Osteoblast (primary cell): ENCODE measurements at regions not wholly inside any gene's neighbourhood (a gene's known extent, or its start where the extent isn't known, plus 50 kb on each side); places are given as distances from the start of the nearest gene placed in this dataset.

ENCODE experiments used
- DNase-seq: peaks from one replicate; pipeline ENCODE4 v3.0.0; 2011; ENCODE audit warnings: low spot score, mixed read lengths; ENCODE audit not compliant: insufficient read length; ENCODE audit errors: missing footprints
- H2AFZ ChIP-seq: 2 replicates; pipeline ENCODE4 v1.6.0; 2011; ENCODE audit warnings: mild to moderate bottlenecking, low read length
- H3K27ac ChIP-seq: 2 replicates; pipeline ENCODE4 v1.5.1; 2011; ENCODE audit warnings: mild to moderate bottlenecking, low read depth, low read length, moderate library complexity
- H3K27me3 ChIP-seq: 2 replicates; pipeline ENCODE4 v1.6.0; 2012; ENCODE audit warnings: mild to moderate bottlenecking, control low read depth, inconsistent platforms, low read length, moderate library complexity; ENCODE audit not compliant: insufficient read depth
- H3K36me3 ChIP-seq: 2 replicates; pipeline ENCODE4 v1.5.1; 2011; ENCODE audit warnings: mild to moderate bottlenecking, low read length, control low read depth, moderate library complexity; ENCODE audit not compliant: insufficient read depth
- H3K4me1 ChIP-seq: 2 replicates; pipeline ENCODE4 v1.5.1; 2011; ENCODE audit warnings: mild to moderate bottlenecking, low read length, control low read depth, moderate library complexity; ENCODE audit not compliant: insufficient read depth
- H3K4me2 ChIP-seq: 2 replicates; pipeline ENCODE4 v1.6.0; 2011; ENCODE audit warnings: mild to moderate bottlenecking, low read length; ENCODE audit not compliant: insufficient read depth
- H3K4me3 ChIP-seq: fragments of 200-600 bp; sonication (generic); 3 replicates; pipeline ENCODE4 v1.5.1; 2012; ENCODE audit warnings: mild to moderate bottlenecking, low read length, inconsistent platforms; ENCODE audit not compliant: insufficient read depth
- H3K79me2 ChIP-seq: 2 replicates; pipeline ENCODE4 v1.6.0; 2012; ENCODE audit warnings: mild to moderate bottlenecking, low read length, control low read depth, inconsistent platforms; ENCODE audit not compliant: insufficient read depth
- H3K9me3 ChIP-seq: 2 replicates; pipeline ENCODE4 v1.5.1; 2011; ENCODE audit warnings: low read depth, low read length, control low read depth
- H4K20me1 ChIP-seq: 2 replicates; pipeline ENCODE4 v1.6.0; 2012; ENCODE audit warnings: mild to moderate bottlenecking, low read length, control low read depth; ENCODE audit not compliant: insufficient read depth
- CTCF ChIP-seq: IDR thresholded peaks from 2 replicates; pipeline ENCODE4 v1.5.1; 2011; ENCODE audit warnings: mild to moderate bottlenecking, low read depth, low read length, moderate library complexity; ENCODE audit errors: extremely low read depth

- DNase-seq = no peak
- Histone ChIP-seq H4K20me1 (no peaks in the 10 kb centered on the region), H3K79me2 (no peaks in the 10 kb centered on the region), H3K27ac (no peak overlapping the region), H3K4me2 (no peak overlapping the region), H3K4me3 (no peak overlapping the region), H3K36me3 (no peaks in the 10 kb centered on the region), H3K4me1 (no peaks in the 10 kb centered on the region), H2AFZ (no peak overlapping the region), H3K27me3 (no peaks in the 10 kb centered on the region), H3K9me3 (no peaks in the 10 kb centered on the region)
- no peak for TF ChIP-seq CTCF
Observed at GRCh38 chr7:57198801-57199200, 66.6 kb upstream of the ZNF479 start.

- H3K27me3 ChIP-seq = no peaks in the 10 kb centered on the region
- DNase-seq = no peak
- no peak for TF ChIP-seq CTCF
Observed at GRCh38 chr7:57199252-57199651, 67.0 kb upstream of the ZNF479 start.

GRCh38 chr7:57201021-57201894 is 69.0 kb upstream of the ZNF479 start:
- no peak for TF ChIP-seq CTCF
- no peaks in the 10 kb centered on the region for H3K27me3 ChIP-seq
- H3K4me2 ChIP-seq = no peak overlapping the region
- no peaks in the 10 kb centered on the region for H4K20me1 ChIP-seq
- H3K9me3 ChIP-seq = no peaks in the 10 kb centered on the region
- no peaks in the 10 kb centered on the region for H3K79me2 ChIP-seq
- no peaks in the 10 kb centered on the region for H3K4me1 ChIP-seq
- no peak overlapping the region for H3K4me3 ChIP-seq
- H3K36me3 ChIP-seq = no peaks in the 10 kb centered on the region
- no peak for DNase-seq
- H3K27ac ChIP-seq = no peak overlapping the region
- H2AFZ ChIP-seq = no peak overlapping the region

More at GRCh38 chr7:57199252-57199651, 67.0 kb upstream of the ZNF479 start:
- Histone ChIP-seq H3K79me2 (no peaks in the 10 kb centered on the region), H3K9me3 (no peaks in the 10 kb centered on the region), H3K27ac (no peak overlapping the region), H3K36me3 (no peaks in the 10 kb centered on the region), H4K20me1 (no peaks in the 10 kb centered on the region), H3K4me3 (no peak overlapping the region), H2AFZ (no peak overlapping the region), H3K4me2 (no peak overlapping the region), H3K4me1 (no peaks in the 10 kb centered on the region)

- no peak for DNase-seq
- TF ChIP-seq CTCF = no peak
- no peaks in the 10 kb centered on the region for H3K36me3 ChIP-seq
- H3K9me3 ChIP-seq = no peaks in the 10 kb centered on the region
- no peaks in the 10 kb centered on the region for H3K4me1 ChIP-seq
- H4K20me1 ChIP-seq = no peaks in the 10 kb centered on the region
- H2AFZ ChIP-seq = no peak overlapping the region
- no peaks in the 10 kb centered on the region for H3K79me2 ChIP-seq
- H3K27ac ChIP-seq = no peak overlapping the region
- H3K4me2 ChIP-seq = no peak overlapping the region
- H3K27me3 ChIP-seq = no peaks in the 10 kb centered on the region
- H3K4me3 ChIP-seq = no peak overlapping the region
Observed at GRCh38 chr7:57201895-57202210, 69.6 kb upstream of the ZNF479 start.
